ENCODE measurements at regions not wholly inside any gene's neighbourhood (a gene's known extent, or its start where the extent isn't known, plus 50 kb on each side); places are given as distances from the start of the nearest gene placed in this dataset.
"Not testable (repeated sequence)": the region's sequence is repeated elsewhere in the genome, so short reads cannot be mapped to it uniquely, and the experiment has no call there.

GRCh38 chr4:176618138-176618537 lies 174.6 kb downstream of the VEGFC start:
- peaks cover 12% of the 10 kb centered on the region for H3K4me1 ChIP-seq (ENCODE audit: insufficient read depth, low read length)
- H3K27ac ChIP-seq (ENCODE audit: low read depth, low read length): no peak overlapping the region
- H3K4me2 ChIP-seq (ENCODE audit: insufficient read depth, low read length): no peak overlapping the region
- no peak overlapping the region for H3K4me3 ChIP-seq (ENCODE audit: insufficient read depth, low read length)
- H3K9me3 ChIP-seq (ENCODE audit: low read depth, low read length): no peaks in the 10 kb centered on the region
- H3K27me3 ChIP-seq (ENCODE audit: insufficient read depth, low read length): no peaks in the 10 kb centered on the region
- H3K36me3 ChIP-seq (ENCODE audit: insufficient read depth, low read length): no peaks in the 10 kb centered on the region
- no peaks in the 10 kb centered on the region for H3K79me2 ChIP-seq (ENCODE audit: insufficient read depth, low read length)
- TF ChIP-seq CTCF (IDR thresholded peaks at IDR 0.05; ENCODE audit: extremely low read depth, low read depth, low read length): no peak
- H2AFZ ChIP-seq (ENCODE audit: low read length): no peak overlapping the region
- H4K20me1 ChIP-seq (ENCODE audit: insufficient read depth, low read length): no peaks in the 10 kb centered on the region
- DNase-seq (ENCODE audit: insufficient read length, low spot score, missing footprints): no peak

GRCh38 chr4:176619430-176619829 lies 173.3 kb downstream of the VEGFC start:
- no peak for TF ChIP-seq CTCF (IDR thresholded peaks at IDR 0.05; ENCODE audit: extremely low read depth, low read depth, low read length)
- Histone ChIP-seq H3K36me3 (ENCODE audit: insufficient read depth, low read length) (no peaks in the 10 kb centered on the region), H3K27me3 (ENCODE audit: insufficient read depth, low read length) (no peaks in the 10 kb centered on the region), H3K4me1 (ENCODE audit: insufficient read depth, low read length) (peaks cover 12% of the 10 kb centered on the region), H3K27ac (ENCODE audit: low read depth, low read length) (no peak overlapping the region), H3K9me3 (ENCODE audit: low read depth, low read length) (no peaks in the 10 kb centered on the region), H3K79me2 (ENCODE audit: insufficient read depth, low read length) (no peaks in the 10 kb centered on the region), H2AFZ (ENCODE audit: low read length) (no peak overlapping the region), H4K20me1 (ENCODE audit: insufficient read depth, low read length) (no peaks in the 10 kb centered on the region), H3K4me3 (ENCODE audit: insufficient read depth, low read length) (no peak overlapping the region), H3K4me2 (ENCODE audit: insufficient read depth, low read length) (no peak overlapping the region)
- DNase-seq (ENCODE audit: insufficient read length, low spot score, missing footprints): no peak

GRCh38 chr4:176622251-176622948 lies 170.3 kb downstream of the VEGFC start:
- no peaks in the 10 kb centered on the region for H3K36me3 ChIP-seq (ENCODE audit: insufficient read depth, low read length)
- peaks cover 12% of the 10 kb centered on the region for H3K4me1 ChIP-seq (ENCODE audit: insufficient read depth, low read length)
- H3K4me3 ChIP-seq (ENCODE audit: insufficient read depth, low read length): no peak overlapping the region
- H4K20me1 ChIP-seq (ENCODE audit: insufficient read depth, low read length): no peaks in the 10 kb centered on the region
- H3K79me2 ChIP-seq (ENCODE audit: insufficient read depth, low read length): no peaks in the 10 kb centered on the region
- H3K4me2 ChIP-seq (ENCODE audit: insufficient read depth, low read length): peak overlapping the region; percentile 32
- peak overlapping the region; percentile 43 for H2AFZ ChIP-seq (ENCODE audit: low read length)
- H3K27ac ChIP-seq (ENCODE audit: low read depth, low read length): no peak overlapping the region
- TF ChIP-seq CTCF (IDR thresholded peaks at IDR 0.05; ENCODE audit: extremely low read depth, low read depth, low read length): no peak
- H3K9me3 ChIP-seq (ENCODE audit: low read depth, low read length): no peaks in the 10 kb centered on the region
- peak; percentile 85 for DNase-seq (ENCODE audit: insufficient read length, low spot score, missing footprints)
- no peaks in the 10 kb centered on the region for H3K27me3 ChIP-seq (ENCODE audit: insufficient read depth, low read length)

- peaks cover 12% of the 10 kb centered on the region for H3K4me1 ChIP-seq (ENCODE audit: insufficient read depth, low read length)
- not testable (repeated sequence) for H3K4me2 ChIP-seq (ENCODE audit: insufficient read depth, low read length); H3K9me3 ChIP-seq (ENCODE audit: low read depth, low read length); H2AFZ ChIP-seq (ENCODE audit: low read length); H3K27ac ChIP-seq (ENCODE audit: low read depth, low read length); H3K4me3 ChIP-seq (ENCODE audit: insufficient read depth, low read length); H3K36me3 ChIP-seq (ENCODE audit: insufficient read depth, low read length); H3K27me3 ChIP-seq (ENCODE audit: insufficient read depth, low read length); H4K20me1 ChIP-seq (ENCODE audit: insufficient read depth, low read length); H3K79me2 ChIP-seq (ENCODE audit: insufficient read depth, low read length); DNase-seq (ENCODE audit: insufficient read length, low spot score, missing footprints)
Measured at GRCh38 chr4:176624983-176625610, 167.6 kb downstream of the VEGFC start.

All from osteoblast (primary cell).